H1 (cell line): ENCODE measurements at regions not wholly inside any gene's neighbourhood (a gene's known extent, or its start where the extent isn't known, plus 50 kb on each side); places are given as distances from the start of the nearest gene placed in this dataset.

Source experiments
- ATF3 ChIP-seq: IDR thresholded peaks from 2 replicates; pipeline ENCODE4 v1.6.1; 2011; ENCODE audit warnings: low read depth, mild to moderate bottlenecking, low read length; ENCODE audit not compliant: insufficient read depth
- E2F6 ChIP-seq: IDR thresholded peaks from 2 replicates; pipeline ENCODE4 v1.6.1; 2012; ENCODE audit warnings: inconsistent platforms
- KDM5A ChIP-seq: fragments of 200-600 bp; IDR thresholded peaks from 2 replicates; pipeline ENCODE4 v1.7.1; 2012; ENCODE audit warnings: mild to moderate bottlenecking, low read length, inconsistent platforms, mixed read lengths
- POLR2A ChIP-seq, 2 experiments: IDR thresholded peaks; 1 replicate in 1 of 2; 2 replicates in 1 of 2; pipeline ENCODE4 v1.6.1; 2011; ENCODE audit warnings: low read depth in 2 of 2, low read length in 2 of 2, mild to moderate bottlenecking in 2 of 2; ENCODE audit errors: control extremely low read depth in 1 of 2
- RNF2 ChIP-seq: fragments of 200-900, 300-1000 bp; sonication (generic); IDR thresholded peaks from 2 replicates; pipeline ENCODE4 v1.7.1; 2016; ENCODE audit warnings: borderline replicate concordance, low read depth, mild to moderate bottlenecking, antibody characterized with exemption, low read length; ENCODE audit not compliant: poor library complexity, severe bottlenecking; ENCODE audit errors: missing control alignments
- SIN3A ChIP-seq, 2 experiments: IDR thresholded peaks in 1 of 2; conservative IDR thresholded peaks in 1 of 2; 2 replicates each; pipeline ENCODE4 v1.6.1; 2011 to 2012; ENCODE audit warnings: low read length in 2 of 2, improper control_type of control experiment in 1 of 2, low read depth in 1 of 2, mild to moderate bottlenecking in 1 of 2
- USF2 ChIP-seq: IDR thresholded peaks from 2 replicates; pipeline ENCODE4 v1.6.1; 2011; ENCODE audit warnings: low read length, improper control_type of control experiment

- TF ChIP-seq ATF3 = no peak
- no peak for TF ChIP-seq KDM5A
- TF ChIP-seq RNF2 = no peak
- TF ChIP-seq POLR2A (IDR thresholded peaks at IDR 0.05; ENCODE audit: control extremely low read depth in 1 of 2, low read depth in 2 of 2, low read length in 2 of 2) = no peak
- TF ChIP-seq E2F6 = no peak
- no peak for TF ChIP-seq USF2
- no peak for TF ChIP-seq SIN3A (conservative IDR thresholded peaks at IDR 0.05 in 1 of 2, IDR thresholded peaks at IDR 0.05 in 1 of 2; ENCODE audit: low read depth in 1 of 2, low read length in 2 of 2)
Observed at GRCh38 chr16:48459167-48459566, 74.0 kb upstream of the SIAH1 start (continued).
